SK-N-SH treated with all-trans-retinoic acid at 6 μM for 48 hours (cell line): ENCODE measurements at regions not wholly inside any gene's neighbourhood (a gene's known extent, or its start where the extent isn't known, plus 50 kb on each side); places are given as distances from the start of the nearest gene placed in this dataset.

Experiments used
- ATAC-seq: fragments of 200-7000 bp; cut with Tn5 transposase; 3 replicates; pipeline ENCODE4 v1.9.1; 2020; ENCODE audit warnings: mild to moderate bottlenecking, moderate library complexity
- ARNTL ChIP-seq: fragments of 450-650 bp; formaldehyde crosslinking; IDR thresholded peaks from 2 replicates; pipeline ENCODE4 v1.5.0; 2020; ENCODE audit warnings: low read depth, mild to moderate bottlenecking, moderate library complexity, borderline replicate concordance
- BACH2 ChIP-seq: fragments of 250-450 bp; sonication (Bioruptor Pico); IDR thresholded peaks from 2 replicates; pipeline ENCODE4 v1.9.0; 2021; ENCODE audit warnings: mild to moderate bottlenecking, borderline replicate concordance
- CSDC2 ChIP-seq: fragments of 250-450 bp; sonication (Bioruptor Pico); IDR thresholded peaks from 2 replicates; pipeline ENCODE4 v1.5.0; 2020; ENCODE audit warnings: mild to moderate bottlenecking, moderate library complexity
- CSRNP3 ChIP-seq: fragments of 250-450 bp; sonication (Bioruptor Pico); IDR thresholded peaks from 2 replicates; pipeline ENCODE4 v1.5.1; 2021; ENCODE audit warnings: mild to moderate bottlenecking, moderate library complexity
- ESRRG ChIP-seq: fragments of 250-450 bp; sonication (Bioruptor Pico); IDR thresholded peaks from 2 replicates; pipeline ENCODE4 v1.6.1; 2021; ENCODE audit warnings: mild to moderate bottlenecking
- GLIS3 ChIP-seq: fragments of 250-450 bp; sonication (Bioruptor Pico); IDR thresholded peaks from 2 replicates; pipeline ENCODE4 v1.5.0; 2020; ENCODE audit warnings: mild to moderate bottlenecking, moderate library complexity
- ISL1 ChIP-seq: fragments of 250-450 bp; sonication (Bioruptor Pico); IDR thresholded peaks from 2 replicates; pipeline ENCODE4 v2.1.2; 2022; ENCODE audit warnings: mild to moderate bottlenecking, moderate library complexity
- OSR1 ChIP-seq: fragments of 250-450 bp; sonication (Bioruptor Pico); IDR thresholded peaks from 2 replicates; pipeline ENCODE4 v1.8.0; 2022; ENCODE audit warnings: moderate library complexity, mild to moderate bottlenecking, inconsistent platforms
- PATZ1 ChIP-seq: fragments of 250-450 bp; sonication (Bioruptor Pico); IDR thresholded peaks from 2 replicates; pipeline ENCODE4 v1.8.0; 2020; ENCODE audit warnings: mild to moderate bottlenecking, moderate library complexity, borderline replicate concordance
- POU6F1 ChIP-seq: fragments of 250-450 bp; sonication (Bioruptor Pico); IDR thresholded peaks from 2 replicates; pipeline ENCODE4 v1.8.0; 2021; ENCODE audit warnings: low read depth, mild to moderate bottlenecking, moderate library complexity, borderline replicate concordance
- RARB ChIP-seq: fragments of 250-450 bp; sonication (Bioruptor Pico); IDR thresholded peaks from 2 replicates; pipeline ENCODE4 v1.8.0; 2021; ENCODE audit warnings: mild to moderate bottlenecking, moderate library complexity
- SNAI2 ChIP-seq: fragments of 250-450 bp; sonication (Bioruptor Pico); IDR thresholded peaks from 2 replicates; pipeline ENCODE4 v1.5.0; 2020; ENCODE audit warnings: mild to moderate bottlenecking, moderate library complexity
- TCF4 ChIP-seq: fragments of 250-450 bp; sonication (Bioruptor Pico); IDR thresholded peaks from 2 replicates; pipeline ENCODE4 v1.8.0; 2021; ENCODE audit warnings: mild to moderate bottlenecking, moderate library complexity, borderline replicate concordance
- TOX ChIP-seq: fragments of 250-450 bp; sonication (Bioruptor Pico); IDR thresholded peaks from 2 replicates; pipeline ENCODE4 v1.8.0; 2021; ENCODE audit warnings: mild to moderate bottlenecking, moderate library complexity, borderline replicate concordance
- TSHZ2 ChIP-seq: fragments of 250-450 bp; sonication (Bioruptor Pico); IDR thresholded peaks from 2 replicates; pipeline ENCODE4 v1.5.0; 2020; ENCODE audit warnings: mild to moderate bottlenecking, moderate library complexity
- ZC3H10 ChIP-seq: fragments of 250-450 bp; sonication (Bioruptor Pico); IDR thresholded peaks from 2 replicates; pipeline ENCODE4 v1.5.1; 2021; ENCODE audit warnings: mild to moderate bottlenecking, moderate library complexity
- ZFP3 ChIP-seq: fragments of 250-450 bp; sonication (Bioruptor Pico); IDR thresholded peaks from 2 replicates; pipeline ENCODE4 v1.5.0; 2020; ENCODE audit warnings: mild to moderate bottlenecking, moderate library complexity
- ZFP30 ChIP-seq: fragments of 450-650 bp; formaldehyde crosslinking; IDR thresholded peaks from 2 replicates; pipeline ENCODE4 v1.5.0; 2022; ENCODE audit warnings: mild to moderate bottlenecking, moderate library complexity
- ZNF565 ChIP-seq: fragments of 450-650 bp; formaldehyde crosslinking; conservative IDR thresholded peaks from 2 replicates; pipeline ENCODE4 v1.5.0; 2020; ENCODE audit warnings: low read depth, mild to moderate bottlenecking, moderate library complexity
- ZNF70 ChIP-seq: fragments of 450-650 bp; formaldehyde crosslinking; IDR thresholded peaks from 2 replicates; pipeline ENCODE4 v1.5.0; 2020; ENCODE audit warnings: mild to moderate bottlenecking, moderate library complexity
- ZNF8 ChIP-seq: fragments of 450-650 bp; formaldehyde crosslinking; IDR thresholded peaks from 2 replicates; pipeline ENCODE4 v1.5.0; 2020; ENCODE audit warnings: mild to moderate bottlenecking, moderate library complexity

GRCh38 chr10:28858646-28859045 is 181.3 kb downstream of the BAMBI start:
- no peak for ATAC-seq
- TF ChIP-seq ZFP30 (CRISPR knock-in tag) (no peak), GLIS3 (CRISPR knock-in tag) (no peak), ZNF70 (CRISPR knock-in tag) (no peak), TSHZ2 (CRISPR knock-in tag) (no peak), ZNF8 (CRISPR knock-in tag) (no peak), CSDC2 (CRISPR knock-in tag) (no peak), POU6F1 (CRISPR knock-in tag) (no peak), OSR1 (CRISPR knock-in tag) (no peak), ZC3H10 (CRISPR knock-in tag) (no peak), BACH2 (CRISPR knock-in tag) (no peak), TOX (CRISPR knock-in tag) (no peak), CSRNP3 (no peak)

GRCh38 chr10:28859791-28860190 is 182.5 kb downstream of the BAMBI start:
- ATAC-seq: no peak
- no peak for TF ChIP-seq POU6F1 (CRISPR knock-in tag)

- ATAC-seq: no peak
- TF ChIP-seq BACH2 (CRISPR knock-in tag) (no peak), ESRRG (CRISPR knock-in tag) (no peak), ZFP3 (no peak), SNAI2 (CRISPR knock-in tag) (no peak), ISL1 (CRISPR knock-in tag) (no peak), TOX (CRISPR knock-in tag) (no peak), GLIS3 (CRISPR knock-in tag) (no peak), ARNTL (CRISPR knock-in tag) (no peak), ZFP30 (CRISPR knock-in tag) (no peak), CSRNP3 (no peak), OSR1 (CRISPR knock-in tag) (no peak), POU6F1 (CRISPR knock-in tag) (no peak), RARB (CRISPR knock-in tag) (no peak), ZNF8 (CRISPR knock-in tag) (no peak), PATZ1 (CRISPR knock-in tag) (no peak), CSDC2 (CRISPR knock-in tag) (no peak), TCF4 (no peak), TSHZ2 (CRISPR knock-in tag) (no peak), ZNF565 (CRISPR knock-in tag) (no peak)
These were observed 184.9 kb downstream of the BAMBI start for GRCh38 chr10:28862219-28862618.
